ENCODE measurements at regions not wholly inside any gene's neighbourhood (a gene's known extent, or its start where the extent isn't known, plus 50 kb on each side); places are given as distances from the start of the nearest gene placed in this dataset.
"Not testable (repeated sequence)": the region's sequence is repeated elsewhere in the genome, so short reads cannot be mapped to it uniquely, and the experiment has no call there.

DNA sequence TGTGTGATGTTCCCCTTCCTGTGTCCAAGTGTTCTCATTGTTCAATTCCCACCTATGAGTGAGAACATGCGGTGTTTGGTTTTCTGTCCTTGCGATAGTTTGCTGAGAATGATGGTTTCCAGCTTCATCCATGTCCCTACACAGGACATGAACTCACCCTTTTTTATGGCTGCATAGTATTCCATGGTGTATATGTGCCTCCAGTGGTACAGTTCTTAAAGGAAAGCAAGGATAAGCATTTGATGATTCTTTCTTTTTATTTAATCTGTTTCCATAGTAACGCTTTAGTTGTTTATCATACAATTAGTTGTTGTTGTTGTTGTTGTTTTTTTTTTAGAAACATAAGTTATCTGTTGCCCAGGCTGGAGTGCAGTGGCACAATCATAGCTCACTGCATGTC lies 133.1 kb downstream of the TSEN15 start:
- not testable (repeated sequence) for DNase-seq

DNA sequence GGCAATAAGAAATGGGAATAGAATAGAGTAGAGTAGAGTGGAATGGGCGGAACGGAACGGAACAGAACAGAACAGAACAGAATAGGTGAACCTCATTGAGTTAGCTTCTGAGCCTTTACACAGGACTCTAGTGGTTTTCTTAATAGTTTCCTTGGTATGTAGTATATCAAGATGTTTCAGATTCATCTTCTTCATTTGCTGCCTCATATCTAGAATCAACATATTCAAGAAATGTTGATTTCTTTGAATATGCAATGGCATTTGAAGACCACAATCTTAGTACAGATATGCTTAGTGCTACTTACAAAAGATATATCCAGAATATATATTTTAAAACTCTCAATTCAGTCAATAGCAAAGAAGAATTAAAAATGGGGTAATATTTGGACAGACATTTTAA lies 133.8 kb downstream of the TSEN15 start:
- no peak for DNase-seq

DNA sequence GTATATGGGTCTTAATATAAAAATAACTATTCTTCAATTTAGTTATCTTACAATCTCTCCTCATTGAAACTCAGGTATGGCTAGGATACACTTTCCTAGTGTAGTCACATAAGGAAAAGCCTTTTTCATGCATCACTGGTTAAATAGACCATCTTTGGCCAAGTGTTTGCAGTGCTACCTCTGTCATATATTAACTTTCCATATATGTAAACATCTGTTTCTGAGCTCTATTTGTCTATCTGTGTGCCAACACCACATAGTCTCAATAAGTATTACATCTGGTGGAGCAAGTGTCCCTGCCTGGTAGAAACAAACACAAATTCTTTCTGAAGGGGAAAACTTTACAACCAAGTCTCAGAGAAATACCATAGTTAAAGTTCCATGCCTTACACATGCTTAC lies 134.6 kb downstream of the TSEN15 start:
- no peak for DNase-seq

DNA sequence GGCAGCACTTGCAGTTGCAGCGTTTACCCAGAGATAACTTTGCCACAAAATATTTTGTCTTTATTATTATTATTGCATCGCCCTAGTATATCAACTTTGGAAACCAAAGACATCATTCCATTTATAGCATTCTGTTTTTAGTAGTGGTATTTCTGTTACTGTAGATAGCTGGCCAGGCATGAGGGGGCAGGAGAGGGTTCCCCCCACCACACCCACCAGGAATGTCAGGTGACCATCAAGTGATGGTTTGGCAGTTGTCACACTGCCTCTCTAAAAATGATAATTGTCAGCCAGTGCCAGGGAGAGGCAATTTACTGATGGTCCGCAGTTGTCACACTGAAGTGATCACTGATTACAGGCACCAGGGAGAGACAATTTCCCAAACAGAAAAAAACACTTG lies 135.6 kb downstream of the TSEN15 start:
- no peak for DNase-seq

DNA sequence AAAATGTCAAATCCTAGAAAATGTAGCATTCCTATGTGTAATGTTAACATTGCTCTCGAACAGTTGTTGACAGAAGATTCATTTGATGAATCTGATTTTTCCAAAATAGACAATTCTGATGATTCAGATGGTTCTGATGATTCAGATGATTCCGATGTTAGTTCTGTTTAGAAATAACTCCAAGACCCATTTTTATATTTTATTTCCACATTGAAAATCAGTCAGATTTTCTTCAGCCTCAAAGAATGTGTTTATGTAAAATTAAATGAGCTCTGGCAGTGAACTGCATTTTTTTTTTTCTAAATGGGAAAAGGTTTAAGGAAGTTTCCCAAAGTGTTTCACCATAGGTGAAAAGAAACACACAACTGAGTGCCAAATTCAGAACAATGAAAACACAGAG lies 136.5 kb downstream of the TSEN15 start:
- no peak for DNase-seq

DNA sequence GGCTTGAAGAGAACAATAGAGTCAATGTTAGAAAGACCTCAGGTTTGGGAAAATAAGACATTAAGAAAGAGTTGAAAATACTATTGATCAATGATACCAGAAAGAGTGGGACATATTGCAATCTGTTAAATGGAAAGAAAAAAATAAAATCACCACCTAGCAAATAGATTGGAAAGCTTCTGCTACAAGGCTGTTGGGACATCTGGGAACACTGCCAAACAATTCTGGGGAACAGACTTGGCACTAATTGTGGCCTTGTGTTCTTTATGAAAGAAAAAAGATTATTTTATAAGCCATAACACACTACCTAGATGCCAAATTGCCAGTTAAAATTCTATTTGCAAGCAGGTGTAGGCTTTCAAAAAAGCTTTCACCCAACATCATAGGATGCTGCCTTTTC lies 137.8 kb downstream of the TSEN15 start:
- DNase-seq: no peak

DNA sequence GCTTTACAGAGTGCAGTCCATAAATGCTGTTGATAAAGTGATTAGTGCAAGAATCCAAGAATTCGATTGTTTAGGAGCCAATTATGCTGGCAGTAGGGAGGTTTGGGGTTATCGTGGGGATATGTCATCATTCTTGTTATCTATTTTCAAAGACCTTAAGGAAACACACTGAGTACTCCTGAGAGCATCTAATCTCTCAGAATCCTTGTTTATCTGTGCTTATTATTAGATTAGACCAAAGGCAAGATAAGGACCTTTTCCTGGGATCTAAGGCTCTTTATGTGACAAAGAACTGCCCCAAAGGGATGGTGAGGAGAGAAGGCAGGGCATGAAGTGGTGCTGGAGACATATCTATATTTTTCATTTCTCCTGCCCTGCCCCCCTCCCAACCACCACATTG lies 139.1 kb downstream of the TSEN15 start:
- DNase-seq: no peak

DNA sequence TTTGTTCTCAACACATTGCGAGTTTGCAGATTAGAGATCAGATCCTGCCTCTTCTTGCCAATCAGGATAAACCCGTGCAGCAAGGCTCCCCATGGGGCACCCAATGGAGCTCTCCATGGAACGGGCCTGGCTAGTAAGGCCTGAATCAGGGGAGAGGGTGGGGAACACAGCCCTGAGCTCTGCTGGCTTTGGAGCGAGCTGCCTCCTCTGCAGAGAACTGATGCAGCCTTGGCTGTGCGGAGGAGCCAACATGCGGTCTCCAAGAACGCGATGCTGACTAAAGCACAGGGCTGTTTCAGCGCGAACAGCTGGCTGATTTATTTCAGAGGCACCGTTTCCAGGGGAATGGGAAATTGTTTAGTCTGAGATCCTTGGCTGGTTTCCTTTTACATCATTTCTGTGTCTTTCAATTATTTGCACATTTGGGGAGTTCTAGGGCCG lies 139.7 kb downstream of the TSEN15 start:
- DNase-seq: no peak

DNA sequence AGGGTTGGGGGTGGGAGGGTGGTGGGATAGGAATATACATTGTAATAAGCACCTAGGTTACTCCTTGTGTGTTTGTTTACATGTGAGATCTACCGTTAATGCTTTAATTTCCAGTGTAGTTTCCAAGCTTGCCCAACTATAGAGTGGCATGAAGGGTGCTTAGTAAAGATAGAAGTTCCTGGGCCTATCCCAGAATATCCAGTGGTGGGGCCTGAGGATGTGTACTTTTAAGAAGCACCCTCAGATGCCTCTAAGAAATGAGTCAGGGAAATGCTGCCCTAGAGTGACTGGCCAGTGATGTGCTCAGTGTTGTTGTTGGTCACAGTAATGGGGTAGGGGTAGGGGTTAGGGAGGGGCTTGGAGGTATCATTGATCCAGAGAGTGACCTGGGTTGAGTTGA lies 141.3 kb downstream of the TSEN15 start:
- no peak for DNase-seq

DNA sequence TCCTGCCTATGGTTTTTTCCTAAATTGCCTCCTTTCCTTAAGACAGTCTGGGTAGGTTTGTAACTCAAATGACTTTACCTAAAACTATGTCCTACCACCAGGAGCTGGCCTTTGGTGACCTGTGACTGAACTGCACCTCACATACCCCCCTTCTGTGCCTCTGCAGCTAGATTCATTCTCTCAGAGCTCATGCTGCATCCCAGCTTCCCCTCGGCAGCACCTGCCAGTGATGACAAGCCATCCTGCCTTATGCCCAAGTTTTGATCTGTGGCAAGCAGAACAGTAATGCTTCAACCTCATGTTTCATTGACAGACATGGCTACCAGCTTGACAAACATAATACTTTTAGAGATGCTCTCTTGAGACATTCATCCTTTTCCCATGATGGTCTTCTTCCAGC lies 141.9 kb downstream of the TSEN15 start:
- no peak for DNase-seq

DNA sequence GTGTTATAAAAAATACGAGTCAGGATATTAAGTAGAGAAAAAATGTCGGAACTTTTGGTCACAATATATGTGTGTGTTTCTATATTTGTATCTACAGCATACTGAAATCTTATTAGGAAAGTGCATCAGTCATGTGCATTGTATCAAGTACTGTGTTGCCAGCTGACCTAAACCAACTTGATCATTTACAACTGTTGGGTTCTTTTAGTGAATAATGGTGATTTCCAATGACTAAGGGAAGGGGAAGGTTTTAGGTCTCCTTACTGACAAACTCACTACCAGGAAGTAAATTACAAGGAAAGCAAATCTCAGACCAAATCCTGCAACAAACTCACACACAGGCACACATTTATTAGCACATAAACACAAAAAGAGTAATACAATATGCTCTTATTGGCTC lies 142.7 kb downstream of the TSEN15 start:
- DNase-seq: no peak

DNA sequence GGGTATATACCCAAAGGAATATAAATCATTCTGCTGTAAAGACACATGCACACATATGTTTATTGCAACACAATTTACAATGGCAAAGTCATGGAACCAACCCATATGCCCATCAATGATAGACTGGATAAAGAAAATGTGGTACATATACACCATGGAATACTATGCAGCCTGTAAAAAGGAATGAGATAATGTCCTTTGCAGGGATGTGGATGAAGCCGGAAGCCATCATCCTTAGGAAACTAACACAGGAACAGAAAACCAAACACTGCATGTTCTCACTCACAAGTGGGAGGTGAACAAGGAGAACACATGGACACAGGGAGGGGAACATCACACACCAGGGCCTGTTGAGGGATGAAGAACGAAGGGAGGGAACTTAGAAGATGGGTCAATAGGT lies 144.2 kb downstream of the TSEN15 start:
- DNase-seq: not testable (repeated sequence)

DNA sequence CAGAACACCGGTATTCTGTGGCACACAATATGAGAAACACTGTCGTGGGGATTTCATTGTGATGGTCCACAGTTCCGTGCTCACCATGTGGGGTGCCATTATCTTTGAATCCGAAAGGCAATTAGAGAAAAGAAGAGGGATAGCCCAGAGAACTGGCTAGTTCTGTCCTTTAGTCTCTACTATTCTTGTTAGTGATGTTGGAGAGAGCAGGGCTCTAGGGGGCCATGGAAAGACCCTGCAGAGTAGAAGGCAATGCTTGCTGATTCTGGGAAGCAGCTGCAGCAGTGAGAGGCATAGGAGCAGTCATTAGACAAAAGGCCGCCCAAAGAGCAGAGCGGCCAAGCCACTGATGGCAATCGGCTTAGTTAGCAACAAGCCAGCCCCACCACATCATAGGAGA lies 146.3 kb downstream of the TSEN15 start:
- DNase-seq: no peak

DNA sequence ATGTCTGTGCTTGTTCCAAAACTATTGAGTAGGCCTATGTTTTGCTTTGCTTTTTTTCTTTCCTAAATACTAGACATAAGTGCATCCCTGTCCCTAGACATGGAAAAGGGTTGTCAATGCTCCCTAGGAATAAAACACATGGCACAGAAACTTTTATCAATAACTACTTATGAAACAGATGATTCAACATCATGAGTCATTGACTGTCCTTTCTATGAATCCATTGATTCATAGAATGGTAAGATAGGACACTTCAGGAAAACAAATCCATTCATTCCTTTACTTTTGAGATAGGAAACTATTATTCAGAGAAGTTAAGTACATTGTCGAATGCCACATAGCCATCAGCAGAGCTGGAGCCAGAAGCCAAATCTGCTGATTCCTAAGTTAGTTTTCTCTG lies 147.5 kb downstream of the TSEN15 start:
- DNase-seq: no peak

DNA sequence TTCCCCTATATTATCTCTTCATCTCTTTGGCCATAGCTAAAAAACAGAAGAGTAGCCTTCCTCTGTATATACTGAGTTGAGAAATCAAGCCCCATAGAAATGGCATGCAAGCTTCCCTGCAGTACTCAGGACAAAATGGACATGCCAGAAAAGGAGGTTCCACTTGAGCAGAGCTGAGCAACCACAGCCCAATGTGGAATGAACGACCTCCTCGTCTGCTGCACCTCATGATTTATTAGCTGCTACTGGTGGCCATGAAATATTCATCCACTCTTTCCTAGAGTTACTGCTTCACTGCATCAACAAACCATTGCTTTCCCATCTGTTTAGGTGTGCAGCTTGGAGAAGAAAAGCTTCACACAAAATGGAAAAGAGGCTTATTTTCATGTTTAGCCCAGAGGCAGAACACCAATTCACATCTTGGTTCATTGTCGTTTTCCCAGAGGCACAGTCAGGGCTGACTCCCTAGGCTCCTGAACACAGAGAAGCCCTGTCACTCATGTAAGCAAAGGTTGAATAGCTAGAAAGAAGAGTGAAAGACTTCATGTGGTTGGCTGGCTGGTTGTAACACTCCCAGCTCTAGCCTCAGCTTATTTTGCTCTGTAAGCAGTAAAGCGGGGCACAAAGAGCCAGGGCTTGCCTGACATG lies 148.0 kb downstream of the TSEN15 start:
- no peak for DNase-seq

DNA sequence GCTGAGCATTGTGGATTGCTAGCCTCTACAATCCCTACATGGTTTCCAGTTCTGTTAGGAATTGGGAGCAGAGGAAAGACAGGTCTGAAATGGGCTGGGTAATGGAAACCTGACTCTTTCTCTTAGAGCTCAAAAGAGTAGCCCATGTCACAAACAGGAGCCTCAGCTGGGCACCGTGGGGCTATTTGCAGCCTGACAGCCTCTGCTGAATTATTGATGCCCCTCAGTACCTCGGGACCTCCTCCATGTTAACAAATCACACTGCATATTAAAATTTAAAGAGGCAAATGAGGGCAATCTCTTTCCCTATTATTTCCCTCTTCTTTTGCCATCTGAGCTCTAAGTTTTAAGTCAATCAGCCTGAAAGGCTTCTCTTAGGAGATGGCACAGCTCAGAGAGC lies 157.1 kb downstream of the TSEN15 start:
- DNase-seq: no peak

DNA sequence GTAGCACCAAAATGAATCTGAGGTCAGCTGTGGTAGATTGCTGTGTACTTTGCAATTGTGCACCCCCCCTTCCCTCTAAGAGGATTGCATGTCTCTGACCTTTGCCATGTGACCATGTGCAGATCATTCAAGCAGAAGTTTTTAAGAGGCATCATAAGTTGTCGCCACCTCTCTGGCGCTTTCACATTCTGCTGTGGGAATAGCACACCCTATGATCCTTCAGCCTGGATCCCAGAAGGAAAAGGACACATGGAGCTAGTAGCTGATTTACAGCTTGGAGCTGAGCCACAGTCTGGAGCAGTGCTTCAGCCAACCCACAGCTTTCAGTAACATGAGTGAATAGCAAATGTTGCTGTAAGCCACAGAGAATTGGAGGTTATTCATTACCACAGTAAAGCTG lies 158.5 kb downstream of the TSEN15 start:
- DNase-seq: no peak

DNA sequence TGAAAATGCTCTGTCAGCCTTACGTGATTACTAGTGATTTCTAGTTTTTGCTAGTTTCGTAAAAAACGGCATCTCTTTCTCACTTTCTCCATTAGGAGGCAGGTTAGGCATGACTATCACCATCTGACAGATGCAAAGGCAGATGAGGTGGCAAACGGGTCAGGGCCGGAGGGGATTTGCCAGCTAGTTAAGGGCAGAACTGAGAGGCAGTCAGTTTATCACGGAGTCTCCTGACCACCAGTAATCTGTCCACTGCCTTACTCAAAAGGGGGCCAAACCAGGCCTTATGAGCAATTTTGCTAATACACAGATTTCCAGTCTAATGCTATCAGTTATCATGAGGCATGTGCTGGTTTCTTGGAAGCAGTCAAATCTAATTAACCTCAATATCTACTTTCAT lies 159.3 kb downstream of the TSEN15 start:
- DNase-seq: no peak

DNA sequence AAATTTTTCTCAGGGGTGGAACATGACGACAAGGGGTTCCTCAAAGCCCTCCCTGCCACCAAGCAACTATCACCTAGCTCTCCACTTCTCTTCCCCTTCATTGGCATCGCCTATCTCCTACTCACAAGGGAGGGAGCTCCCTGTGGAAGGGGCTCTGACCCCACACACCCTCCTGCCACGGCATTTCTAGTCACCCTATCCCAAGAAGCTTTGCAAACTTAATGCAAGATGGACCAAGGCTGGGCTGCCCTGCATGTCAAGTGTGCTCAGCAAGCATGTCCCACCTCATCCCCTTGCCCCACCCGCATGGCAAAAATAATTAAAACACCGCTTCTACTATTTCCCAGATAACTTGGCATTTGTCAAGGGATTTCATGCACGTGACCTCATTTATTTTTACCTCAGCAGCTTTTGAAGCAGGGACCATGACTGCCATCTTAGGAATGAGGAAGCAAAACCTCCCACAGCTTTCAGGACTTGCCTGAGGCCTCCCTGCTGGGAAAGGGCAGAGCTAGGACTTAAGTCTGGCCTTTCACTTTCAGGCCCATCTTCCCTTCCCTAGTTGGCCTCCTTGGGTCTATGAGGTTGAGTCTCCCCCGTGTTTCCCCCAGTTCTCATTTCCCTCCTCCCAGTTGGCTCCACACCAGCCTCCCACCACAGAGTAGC lies 161.3 kb downstream of the TSEN15 start:
- DNase-seq: no peak

DNA sequence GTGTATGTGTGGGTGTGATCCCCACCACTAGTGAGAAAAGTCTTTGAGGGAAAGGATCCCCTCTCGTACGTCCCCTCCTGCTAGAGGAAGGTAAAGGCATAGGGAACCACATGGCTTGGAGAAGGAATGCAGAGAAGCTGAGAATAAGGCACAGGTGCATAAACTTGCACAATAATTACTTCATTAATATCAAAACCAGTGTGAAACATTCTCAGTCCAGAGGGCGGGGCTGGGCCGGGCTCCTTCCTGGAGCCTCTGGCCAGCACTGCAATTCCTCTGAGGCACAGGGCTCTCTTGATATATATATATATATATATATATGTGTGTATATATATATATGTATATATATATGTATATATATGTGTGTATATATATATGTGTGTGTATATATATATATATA lies 162.6 kb downstream of the TSEN15 start:
- DNase-seq: no peak

DNA sequence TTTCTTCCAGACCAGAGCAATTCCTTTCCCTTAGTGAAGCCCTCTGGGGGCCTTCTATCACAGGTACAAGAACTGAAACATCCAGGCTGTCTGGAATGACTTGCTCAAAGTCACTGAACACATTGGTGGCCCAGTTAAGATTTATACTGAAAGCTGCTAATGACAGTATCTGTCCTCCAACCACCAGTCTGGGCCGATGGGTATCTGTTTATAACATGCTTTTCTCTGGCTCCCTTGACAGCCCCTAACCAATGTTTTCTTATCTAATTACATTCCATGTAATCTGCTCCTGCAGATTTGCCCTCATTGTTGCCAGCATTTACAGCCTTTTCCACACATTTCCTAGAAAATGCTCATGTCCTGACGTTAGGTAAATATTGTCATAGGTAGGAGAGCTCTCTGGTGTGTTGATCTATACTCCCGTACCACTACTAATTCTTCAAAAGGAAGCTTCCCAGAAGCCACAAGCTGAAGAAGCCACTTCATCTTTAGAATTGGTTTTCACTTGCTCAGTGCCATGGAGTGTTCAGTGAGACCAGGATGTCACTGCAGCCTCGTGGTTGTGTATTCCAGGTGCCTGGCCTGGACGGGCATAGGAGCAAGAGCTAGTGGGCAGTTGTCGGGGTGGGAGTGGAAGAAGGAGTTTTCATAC lies 163.9 kb downstream of the TSEN15 start:
- no peak for DNase-seq

DNA sequence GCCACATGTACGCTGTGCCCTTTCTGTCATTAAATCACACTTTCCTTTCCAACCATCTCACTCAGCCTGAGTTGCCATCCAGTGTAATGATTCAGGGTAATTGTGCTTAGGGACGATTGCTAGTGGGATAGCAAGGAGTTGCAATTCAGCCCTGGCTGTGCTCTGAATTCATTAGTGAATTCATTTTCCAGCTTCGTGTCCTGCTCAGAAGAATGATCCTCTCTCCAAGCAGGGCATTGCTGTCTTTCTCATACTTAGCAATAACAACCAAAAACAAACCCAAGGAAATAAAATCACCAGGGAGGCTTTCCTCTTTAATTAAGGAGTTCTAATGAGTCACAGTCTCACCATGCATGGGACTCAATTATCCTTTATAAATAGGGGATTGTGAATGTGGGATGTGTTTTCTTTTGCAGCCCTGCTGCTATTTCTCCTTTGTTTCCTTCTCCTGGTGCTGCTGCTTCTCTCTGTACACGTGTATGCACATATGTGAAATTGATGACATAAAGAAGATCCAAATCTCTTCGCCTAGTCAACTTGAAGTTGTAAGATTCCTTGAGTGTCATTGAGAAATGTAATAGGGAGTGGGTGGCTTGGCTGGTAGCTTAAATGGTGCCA lies 167.0 kb downstream of the TSEN15 start:
- no peak for DNase-seq

DNA sequence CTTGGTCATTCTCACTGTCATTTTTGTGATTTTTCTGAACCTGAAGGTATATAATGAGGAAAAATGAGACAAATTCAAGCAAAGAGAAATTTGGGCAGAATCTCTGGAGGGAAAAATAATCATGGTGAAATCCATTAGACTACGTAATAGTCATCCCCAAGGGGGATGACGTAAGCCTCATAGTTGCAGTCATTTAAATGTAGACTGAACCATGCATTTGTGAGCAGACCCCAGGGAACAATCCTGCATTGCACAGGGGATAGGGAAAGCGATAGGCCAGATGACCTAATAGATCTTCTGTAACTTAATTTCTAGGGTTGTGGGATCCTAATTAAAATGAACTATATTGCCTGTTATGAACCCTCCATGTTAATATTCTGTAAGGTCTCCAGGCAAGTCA lies 167.4 kb upstream of the C1orf21 start:
- no peak for DNase-seq

DNA sequence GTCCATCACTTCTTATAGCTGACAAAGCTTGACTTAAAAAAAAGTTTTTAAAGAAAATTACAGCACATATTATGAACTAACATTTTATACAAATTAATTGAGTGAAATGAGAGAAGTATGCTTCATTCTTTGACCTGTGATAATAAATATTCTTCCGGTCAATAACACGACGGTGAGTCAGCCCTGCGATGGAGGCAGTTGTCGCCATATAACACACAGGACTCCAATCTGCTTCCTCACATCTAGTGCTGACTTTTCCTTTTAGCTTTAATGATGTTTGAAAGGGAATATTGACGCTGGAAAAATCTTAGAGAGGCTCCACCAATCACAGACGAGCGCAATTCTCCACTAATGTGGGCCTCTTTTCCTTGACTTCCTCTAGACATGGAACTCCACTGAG lies 166.9 kb upstream of the C1orf21 start:
- no peak for DNase-seq
